WTC11 (cell line): ENCODE measurements at regions not wholly inside any gene's neighbourhood (a gene's known extent, or its start where the extent isn't known, plus 50 kb on each side); places are given as distances from the start of the nearest gene placed in this dataset.

Experiments
- ATAC-seq: fragments of 200-7000 bp; cut with Tn5 transposase; 2 replicates; pipeline ENCODE4 v1.10.0; 2021; ENCODE audit warnings: mild to moderate bottlenecking, moderate library complexity
- CTCF ChIA-PET: fragments of 300-600 bp; sonication (Branson Sonifier 250); formaldehyde crosslinking; loops from one replicate; lab custom pipeline; 2021; ENCODE audit warnings: antibody characterized with exemption; lab: Charles Lee
- POLR2A ChIA-PET: fragments of 350-600 bp; sonication (Branson Sonifier 250); formaldehyde crosslinking; loops from one replicate; lab custom pipeline; 2021; ENCODE audit warnings: antibody characterized with exemption; lab: Charles Lee
- DNase-seq: peaks from one replicate; pipeline ENCODE4 v3.0.0; 2021; ENCODE audit warnings: low spot score
- H3K27ac Mint-ChIP-seq: 2 replicates; pipeline ENCODE4 v1.8.0; 2021; ENCODE audit warnings: mixed read lengths
- H3K27me3 Mint-ChIP-seq: 2 replicates; pipeline ENCODE4 v1.8.0; 2021; ENCODE audit warnings: low read depth, mild to moderate bottlenecking, moderate library complexity, mixed read lengths
- H3K36me3 Mint-ChIP-seq: 2 replicates; pipeline ENCODE4 v1.8.0; 2021; ENCODE audit warnings: mixed read lengths
- H3K4me1 Mint-ChIP-seq: 2 replicates; pipeline ENCODE4 v1.8.0; 2022; ENCODE audit warnings: mixed read lengths
- H3K4me3 Mint-ChIP-seq: 2 replicates; pipeline ENCODE4 v1.8.0; 2021; ENCODE audit warnings: mild to moderate bottlenecking, moderate library complexity, mixed read lengths
- H3K9me3 Mint-ChIP-seq: 2 replicates; pipeline ENCODE4 v1.8.0; 2021; ENCODE audit warnings: mixed read lengths
- AFF4 ChIP-seq: sonication (generic); formaldehyde crosslinking; IDR thresholded peaks from 2 replicates; pipeline ENCODE4 v1.8.1; 2023; ENCODE audit warnings: mild to moderate bottlenecking, missing genetic modification reagents, borderline replicate concordance
- ATF2 ChIP-seq: sonication (generic); formaldehyde crosslinking; IDR thresholded peaks from 2 replicates; pipeline ENCODE4 v1.8.1; 2022; ENCODE audit warnings: low read depth, missing genetic modification reagents, borderline replicate concordance
- CREM ChIP-seq: sonication (generic); formaldehyde crosslinking; IDR thresholded peaks from 2 replicates; pipeline ENCODE4 v1.8.1; 2022; ENCODE audit warnings: mild to moderate bottlenecking, missing genetic modification reagents, moderate library complexity
- CTCF ChIP-seq: fragments of 200-600 bp; IDR thresholded peaks from 2 replicates; pipeline ENCODE4 v1.8.0; 2022; ENCODE audit warnings: antibody characterized with exemption
- E2F4 ChIP-seq: sonication (generic); formaldehyde crosslinking; IDR thresholded peaks from 2 replicates; pipeline ENCODE4 v1.8.1; 2022; ENCODE audit warnings: low read depth, mild to moderate bottlenecking, moderate library complexity, missing genetic modification reagents, borderline replicate concordance
- FOXP4 ChIP-seq: sonication (generic); formaldehyde crosslinking; IDR thresholded peaks from 2 replicates; pipeline ENCODE4 v1.8.0; 2022; ENCODE audit warnings: mild to moderate bottlenecking, missing genetic modification reagents
- GTF2I ChIP-seq: fragments of 250-450 bp; sonication (Bioruptor Pico); conservative IDR thresholded peaks from 2 replicates; pipeline ENCODE4 v1.4.0; 2021; ENCODE audit warnings: mild to moderate bottlenecking
- IRF2 ChIP-seq: sonication (generic); formaldehyde crosslinking; IDR thresholded peaks from 2 replicates; pipeline ENCODE4 v1.8.0; 2022; ENCODE audit warnings: low read depth, missing genetic modification reagents, borderline replicate concordance
- MAX ChIP-seq: sonication (generic); formaldehyde crosslinking; IDR thresholded peaks from 2 replicates; pipeline ENCODE4 v1.8.0; 2022; ENCODE audit warnings: mild to moderate bottlenecking, missing genetic modification reagents
- MXD4 ChIP-seq: fragments of 250-450 bp; sonication (Bioruptor Pico); IDR thresholded peaks from 2 replicates; pipeline ENCODE4 v1.8.0; 2021; ENCODE audit warnings: mild to moderate bottlenecking, moderate library complexity, borderline replicate concordance
- ZNF263 ChIP-seq: sonication (generic); formaldehyde crosslinking; IDR thresholded peaks from 2 replicates; pipeline ENCODE4 v1.8.1; 2022; ENCODE audit warnings: low read depth, mild to moderate bottlenecking, moderate library complexity, missing genetic modification reagents
- ZNF317 ChIP-seq: sonication (generic); formaldehyde crosslinking; IDR thresholded peaks from 2 replicates; pipeline ENCODE4 v1.8.1; 2023; ENCODE audit warnings: low read depth, mild to moderate bottlenecking, moderate library complexity, missing genetic modification reagents, borderline replicate concordance
- ZNF416 ChIP-seq: fragments of 250-450 bp; sonication (Bioruptor Pico); IDR thresholded peaks from 2 replicates; pipeline ENCODE4 v1.9.0; 2021; ENCODE audit warnings: mild to moderate bottlenecking, inconsistent platforms

- H3K4me1 Mint-ChIP-seq: peaks cover 5% of the 10 kb centered on the region; the same call in 1 of the 2 replicates
- no peaks in the 10 kb centered on the region for H3K9me3 Mint-ChIP-seq
Measured at GRCh38 chr1:185492089-185492825, 175.2 kb upstream of the IVNS1ABP start.

GRCh38 chr1:185491604-185492003 is 174.6 kb upstream of the IVNS1ABP start:
- Mint-ChIP-seq H3K27ac (no peak overlapping the region), H3K4me1 (peaks cover 5% of the 10 kb centered on the region; the same call in 1 of the 2 replicates), H3K27me3 (no peaks in the 10 kb centered on the region), H3K36me3 (no peaks in the 10 kb centered on the region), H3K9me3 (no peaks in the 10 kb centered on the region; the same call in 1 of the 2 replicates), H3K4me3 (no peak overlapping the region)
- ChIA-PET POLR2A (no interaction called here), CTCF (no interaction called here)
- TF ChIP-seq ZNF416 (CRISPR knock-in tag): no peak
- TF ChIP-seq E2F4 (CRISPR knock-in tag): no peak
- TF ChIP-seq MXD4: no peak
- no peak for TF ChIP-seq AFF4 (CRISPR knock-in tag)
- no peak for TF ChIP-seq ZNF263
- TF ChIP-seq MAX (CRISPR knock-in tag): no peak
- TF ChIP-seq CTCF: no peak
- DNase-seq (no peak), ATAC-seq (no peak)

More at GRCh38 chr1:185492089-185492825, 175.2 kb upstream of the IVNS1ABP start:
- Mint-ChIP-seq H3K27me3 (no peaks in the 10 kb centered on the region), H3K4me3 (no peak overlapping the region), H3K27ac (no peak overlapping the region), H3K36me3 (no peaks in the 10 kb centered on the region)
- DNase-seq (no peak), ATAC-seq (no peak)
- ChIA-PET POLR2A (no interaction called here), CTCF (no interaction called here)
- no peak for TF ChIP-seq IRF2 (CRISPR knock-in tag)
- no peak for TF ChIP-seq GTF2I (CRISPR knock-in tag)
- TF ChIP-seq CREM (CRISPR knock-in tag): no peak
- TF ChIP-seq MXD4: no peak
- no peak for TF ChIP-seq ATF2
- no peak for TF ChIP-seq FOXP4 (CRISPR knock-in tag)
- TF ChIP-seq ZNF317: no peak
